ENCODE measurements at regions not wholly inside any gene's neighbourhood (a gene's known extent, or its start where the extent isn't known, plus 50 kb on each side); places are given as distances from the start of the nearest gene placed in this dataset.

GRCh38 chr6:66808771-66809170 is 1101.7 kb upstream of the EYS start:
- ChIA-PET POLR2A (no interaction called here), CTCF (no interaction called here)
- Histone ChIP-seq H3K27me3 (ENCODE audit: control insufficient read depth in 1 of 2, insufficient read depth in 2 of 2, low read length in 2 of 2) (no peaks in the 10 kb centered on the region), H3K9me3 (ENCODE audit: control insufficient read depth in 1 of 2, insufficient read depth in 1 of 2, low read length in 2 of 2) (peaks cover 0 to 4% of the 10 kb centered on the region in 2 experiments), H3K27ac (ENCODE audit: low read depth in 1 of 2, low read length in 2 of 2) (no peak overlapping the region), H3K4me3 (ENCODE audit: low read length) (no peak overlapping the region), H3K36me3 (ENCODE audit: insufficient read depth, low read length) (no peaks in the 10 kb centered on the region), H3K4me1 (ENCODE audit: insufficient read depth, low read length) (no peaks in the 10 kb centered on the region)
- ATAC-seq (ENCODE audit: poor library complexity) (no peak), DNase-seq (no peak)
- Mint-ChIP-seq H3K4me1 (ENCODE audit: low read depth) (no peaks in the 10 kb centered on the region), H3K27ac (no peak overlapping the region), H3K4me3 (no peak overlapping the region), H3K27me3 (no peaks in the 10 kb centered on the region), H3K36me3 (ENCODE audit: low read depth) (no peaks in the 10 kb centered on the region), H3K9me3 (peaks cover 10% of the 10 kb centered on the region)
- intact Hi-C loops (cut with DNase I, micrococcal nuclease), result no loop called here
- no peak for TF ChIP-seq CTCF (IDR thresholded peaks at IDR 0.05)

- Histone ChIP-seq H3K4me3 (ENCODE audit: low read length) (no peak overlapping the region), H3K9me3 (ENCODE audit: control insufficient read depth in 1 of 2, insufficient read depth in 1 of 2, low read length in 2 of 2) (no peaks in the 10 kb centered on the region), H3K27me3 (ENCODE audit: control insufficient read depth in 1 of 2, insufficient read depth in 2 of 2, low read length in 2 of 2) (no peaks in the 10 kb centered on the region), H3K27ac (ENCODE audit: low read depth in 1 of 2, low read length in 2 of 2) (no peak overlapping the region), H3K36me3 (ENCODE audit: insufficient read depth, low read length) (no peaks in the 10 kb centered on the region), H3K4me1 (ENCODE audit: insufficient read depth, low read length) (no peaks in the 10 kb centered on the region)
- no peak for TF ChIP-seq CTCF (IDR thresholded peaks at IDR 0.05)
- intact Hi-C loops (cut with DNase I, micrococcal nuclease), result no loop called here
- Mint-ChIP-seq H3K9me3 (peaks cover 12% of the 10 kb centered on the region), H3K27ac (no peak overlapping the region), H3K36me3 (ENCODE audit: low read depth) (no peaks in the 10 kb centered on the region), H3K4me1 (ENCODE audit: low read depth) (no peaks in the 10 kb centered on the region), H3K27me3 (no peaks in the 10 kb centered on the region), H3K4me3 (no peak overlapping the region)
- CTCF ChIA-PET, result no interaction called here
- ATAC-seq (ENCODE audit: poor library complexity) (no peak), DNase-seq (no peak)
- POLR2A ChIA-PET, result no interaction called here
These were observed 1090.0 kb upstream of the EYS start for GRCh38 chr6:66796987-66797386.

- Mint-ChIP-seq H3K27ac (no peak overlapping the region), H3K4me3 (no peak overlapping the region), H3K27me3 (no peaks in the 10 kb centered on the region), H3K36me3 (ENCODE audit: low read depth) (no peaks in the 10 kb centered on the region), H3K4me1 (ENCODE audit: low read depth) (no peaks in the 10 kb centered on the region), H3K9me3 (peaks cover 9% of the 10 kb centered on the region)
- DNase-seq (no peak), ATAC-seq (ENCODE audit: poor library complexity) (no peak)
- H3K36me3 ChIP-seq (ENCODE audit: insufficient read depth, low read length), result no peaks in the 10 kb centered on the region
- H3K27me3 ChIP-seq (ENCODE audit: control insufficient read depth in 1 of 2, insufficient read depth in 2 of 2, low read length in 2 of 2), result no peaks in the 10 kb centered on the region
- POLR2A ChIA-PET, result no interaction called here
- no peaks in the 10 kb centered on the region for H3K4me1 ChIP-seq (ENCODE audit: insufficient read depth, low read length)
- intact Hi-C loops (cut with DNase I, micrococcal nuclease), result no loop called here
- CTCF ChIA-PET, result no interaction called here
- H3K4me3 ChIP-seq (ENCODE audit: low read length), result no peak overlapping the region
- no peak overlapping the region for H3K27ac ChIP-seq (ENCODE audit: low read depth in 1 of 2, low read length in 2 of 2)
- H3K9me3 ChIP-seq (ENCODE audit: control insufficient read depth in 1 of 2, insufficient read depth in 1 of 2, low read length in 2 of 2), result peaks cover 0 to 20% of the 10 kb centered on the region in 2 experiments
- no peak for TF ChIP-seq CTCF (IDR thresholded peaks at IDR 0.05)
These were observed 1081.6 kb upstream of the EYS start for GRCh38 chr6:66788579-66788978.
